Heart right ventricle (tissue), 16 donors: ENCODE measurements at regions not wholly inside any gene's neighbourhood (a gene's known extent, or its start where the extent isn't known, plus 50 kb on each side); places are given as distances from the start of the nearest gene placed in this dataset.

Source experiments
- ATAC-seq, 8 donors: fragments of 200-7000 bp; cut with Tn5 transposase; one replicate each; pipeline ENCODE4 v1.9.1; 2020; ENCODE audit warnings: mild to moderate bottlenecking in 8 of 8, moderate library complexity in 8 of 8, moderate number of reproducible peaks in 1 of 8
- DNase-seq, 2 donors: peaks; one replicate each; pipeline ENCODE4 v3.0.0-alpha.2; 2020
- H3K27ac ChIP-seq, 10 donors: fragments of 200-600 bp; sonication (generic) in 2 of 10; one replicate each; pipeline versions ENCODE4 v1.5.0 to v1.8.0; 2020 to 2022; ENCODE audit warnings: mild to moderate bottlenecking in 3 of 10
- H3K27me3 ChIP-seq, 7 donors: fragments of 200-600 bp; one replicate each; pipeline ENCODE4 v1.8.0; 2021 to 2022; ENCODE audit warnings: mild to moderate bottlenecking in 2 of 7
- H3K36me3 ChIP-seq, 9 donors: fragments of 200-600 bp; sonication (generic) in 1 of 9; one replicate each; pipeline versions ENCODE4 v1.5.0 to v1.8.0; 2020 to 2022; ENCODE audit warnings: mild to moderate bottlenecking in 2 of 9
- H3K4me1 ChIP-seq, 9 donors: fragments of 200-600 bp; sonication (generic) in 1 of 9; one replicate each; pipeline versions ENCODE4 v1.5.0 to v1.8.0; 2020 to 2022; ENCODE audit warnings: mild to moderate bottlenecking in 4 of 9
- H3K4me3 ChIP-seq, 10 donors: fragments of 200-600 bp; sonication (generic) in 2 of 10; one replicate each; pipeline versions ENCODE4 v1.5.0 to v1.8.0; 2020 to 2022; ENCODE audit warnings: mild to moderate bottlenecking in 7 of 10, moderate library complexity in 2 of 10
- H3K9me3 ChIP-seq, 11 donors: fragments of 200-600 bp in 10 of 11; sonication (generic) in 2 of 11; one replicate each; pipeline versions ENCODE4 v1.5.0 to v1.8.0; 2013 to 2022; ENCODE audit warnings: mild to moderate bottlenecking in 2 of 11, control low read depth in 1 of 11, moderate library complexity in 1 of 11
- CTCF ChIP-seq, 9 donors: fragments of 200-600 bp; sonication (generic) in 2 of 9; IDR thresholded peaks; one replicate each; pipeline versions ENCODE4 v1.5.0 to v1.8.0; 2021 to 2022; ENCODE audit warnings: antibody characterized with exemption in 9 of 9, mild to moderate bottlenecking in 5 of 9, moderate library complexity in 1 of 9
- WGBS, 2 donors: extraction: QIAGEN DNeasy Blood & Tissue Kit; methylation state at CpG; one replicate each; pipeline ENCODE4 v1.1.7; 2013; ENCODE audit warnings: inconsistent platforms in 1 of 2; 5-methylcytosine and 5-hydroxymethylcytosine counted together
- intact Hi-C, 10 donors: fragments of 100-400 bp; cut with DNase I; formaldehyde crosslinking; loops; one replicate each; pipeline versions ENCODE4 v1.11.1 to v1.14.2; 2022
- donor health status: Arrhythmogenic right ventricular cardiomyopathy.
- donor health status: ischemic (EF 13 %, LVEDD 7.1; RV severe dilation, severe dysfunction).
- donor health status: healthy with polysubstance abuse.
- donor health status: DM: no; HTN: yes; CAD: no.
- donor health status: DM: no; HTN: no; CAD: no.
- donor health status: ischemic (EF 25% LVEDD 6.9; RV normal size, moderate dysfunction).
- donor health status: ischemic (EF 25% LVEDD 5.7; RV mildly dilated, moderate dysfunction).
- donor health status: healthy.
- donor health status: DM: yes; HTN: yes; CAD: no.
- donor health status: Ischemic cardiomyopathy.
- donor health status: ischemic (EF 35%, LVEDD 5.7; RV mildly dilated, moderate dysfunction).
- donor health status: nonischemic (EF 11% LVEDD 7.7; RV severe dilation, severe dysfunction).
- donor health status: DM: yes; HTN: yes; CAD: no.
- donor health status: PGD.
- donor health status: ischemic (EF 29% LVEDD 5.4; RV normal size, mild dysfunction).
- donor health status: nonischemic (EF 23%, LVEDD 6.1; RV moderate dilation, normal function).

- Histone ChIP-seq H3K27me3 (no peaks in the 10 kb centered on the region), H3K4me3 (no peak overlapping the region), H3K4me1 (peaks cover 0 to 14% (median 0%) of the 10 kb centered on the region in 9 donors), H3K27ac (no peak overlapping the region), H3K36me3 (no peaks in the 10 kb centered on the region), H3K9me3 (no peaks in the 10 kb centered on the region)
- no peak for TF ChIP-seq CTCF (IDR thresholded peaks at IDR 0.05)
- WGBS, 2 donors, result 90 to 93% methylated on average over 2 of the region's 2 CpGs
- ATAC-seq (no peak), DNase-seq (no peak)
- intact Hi-C loops, result no loop called here
These were observed 97.7 kb upstream of the RBPJ start for GRCh38 chr4:26223155-26223554.

- 84 to 87% methylated on average over 5 of the region's 5 CpGs for WGBS, 2 donors
- Histone ChIP-seq H3K36me3 (no peaks in the 10 kb centered on the region), H3K9me3 (no peaks in the 10 kb centered on the region), H3K4me3 (no peak overlapping the region), H3K27ac (no peak overlapping the region), H3K4me1 (no peaks in the 10 kb centered on the region), H3K27me3 (no peaks in the 10 kb centered on the region)
- no peak for TF ChIP-seq CTCF (IDR thresholded peaks at IDR 0.05)
- DNase-seq (no peak), ATAC-seq (no peak)
- intact Hi-C loops, result no loop called here
These were observed 94.0 kb upstream of the RBPJ start for GRCh38 chr4:26226629-26227376.

GRCh38 chr4:26227601-26228229, 93.1 kb upstream of the RBPJ start:
- no peak for TF ChIP-seq CTCF (IDR thresholded peaks at IDR 0.05)
- H3K9me3 ChIP-seq, result no peaks in the 10 kb centered on the region
- H3K4me3 ChIP-seq, result no peak overlapping the region
- H3K36me3 ChIP-seq, result no peaks in the 10 kb centered on the region
- DNase-seq, result no peak
- H3K27ac ChIP-seq, result no peak overlapping the region
- H3K27me3 ChIP-seq, result no peaks in the 10 kb centered on the region
- ATAC-seq, result no peak
- no peaks in the 10 kb centered on the region for H3K4me1 ChIP-seq
- WGBS, 2 donors, result 63 to 73% methylated on average over 15 of the region's 15 CpGs
- intact Hi-C loops, result no loop called here

GRCh38 chr4:26228883-26229282, 91.9 kb upstream of the RBPJ start:
- intact Hi-C loops, result no loop called here
- no peak for TF ChIP-seq CTCF (IDR thresholded peaks at IDR 0.05)
- no peak overlapping the region for H3K27ac ChIP-seq
- H3K27me3 ChIP-seq, result no peaks in the 10 kb centered on the region
- H3K4me3 ChIP-seq, result no peak overlapping the region
- DNase-seq (no peak), ATAC-seq (no peak)
- WGBS, 2 donors, result 95% methylated on average over 2 of the region's 2 CpGs
- H3K36me3 ChIP-seq, result no peaks in the 10 kb centered on the region
- H3K9me3 ChIP-seq, result no peaks in the 10 kb centered on the region
- H3K4me1 ChIP-seq, result no peaks in the 10 kb centered on the region
